Kidney glomerular epithelial cell (primary cell): ENCODE measurements at regions not wholly inside any gene's neighbourhood (a gene's known extent, or its start where the extent isn't known, plus 50 kb on each side); places are given as distances from the start of the nearest gene placed in this dataset.

Experiments
- DNase-seq: peaks from one replicate; lab custom pipeline; 2025; lab: John Stamatoyannopoulos, UW

DNA sequence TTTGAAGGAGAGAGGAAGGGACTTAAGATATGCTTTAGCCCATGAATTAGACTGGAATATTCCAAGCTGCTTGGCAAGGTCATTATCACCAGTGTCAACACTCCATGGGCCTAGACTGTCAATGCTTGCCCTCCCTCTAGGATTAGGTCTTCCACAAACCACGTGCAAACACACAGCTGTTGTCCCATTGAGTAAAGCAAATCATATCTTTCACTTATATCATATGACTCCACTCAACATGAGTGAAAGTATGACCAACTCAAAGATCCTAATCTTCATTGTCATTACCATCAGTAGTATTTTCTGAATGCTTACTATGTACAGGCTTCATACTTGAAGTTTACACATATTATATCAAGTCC lies 57.0 kb upstream of the GRAMD2B start:
- DNase-seq, result no peak

DNA sequence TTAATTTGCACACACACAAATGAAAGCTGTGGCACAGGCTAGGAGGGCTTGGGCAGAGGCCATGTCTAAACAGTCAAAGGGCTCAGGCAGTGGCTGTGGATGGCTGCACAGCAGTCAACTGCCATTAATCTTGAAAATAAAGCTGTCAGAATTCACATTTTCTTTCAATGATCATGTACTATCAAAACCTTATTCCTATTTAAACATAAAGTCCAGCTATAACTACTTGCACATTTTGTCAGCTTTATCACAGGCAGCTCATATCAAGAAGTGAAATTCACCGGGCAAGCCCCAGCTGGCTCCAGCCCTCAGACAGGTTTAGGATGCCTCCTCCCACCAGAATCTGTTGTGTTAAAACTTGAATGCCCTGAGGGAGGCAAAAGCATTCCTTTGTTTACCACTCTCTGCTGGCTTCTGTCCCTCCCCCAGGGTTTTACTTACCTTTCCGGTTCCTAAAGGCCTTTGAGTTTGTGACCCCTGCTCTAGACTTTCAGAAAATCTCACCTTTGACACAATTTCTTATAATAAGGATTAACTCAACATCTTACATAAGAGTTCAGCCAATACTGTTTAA lies 54.9 kb upstream of the GRAMD2B start:
- DNase-seq, result peak; percentile 44

DNA sequence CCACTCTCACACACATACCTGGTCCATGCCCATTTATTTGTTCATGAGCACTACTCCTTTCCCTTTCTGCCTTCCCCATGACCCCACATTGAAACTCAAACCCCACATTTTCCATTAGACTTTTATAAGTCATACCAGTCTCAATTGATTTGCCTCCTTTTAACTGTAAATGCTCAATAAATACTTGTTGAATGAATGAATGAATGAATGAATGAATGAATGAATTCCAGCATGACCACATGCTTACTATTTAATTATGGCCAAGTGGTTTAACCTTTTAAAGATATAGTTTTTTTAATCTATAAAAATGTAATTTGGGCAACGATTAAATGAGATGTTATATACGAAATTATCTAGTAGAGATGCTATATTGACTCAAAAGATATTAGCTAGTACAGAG lies 54.1 kb upstream of the GRAMD2B start:
- no peak for DNase-seq

DNA sequence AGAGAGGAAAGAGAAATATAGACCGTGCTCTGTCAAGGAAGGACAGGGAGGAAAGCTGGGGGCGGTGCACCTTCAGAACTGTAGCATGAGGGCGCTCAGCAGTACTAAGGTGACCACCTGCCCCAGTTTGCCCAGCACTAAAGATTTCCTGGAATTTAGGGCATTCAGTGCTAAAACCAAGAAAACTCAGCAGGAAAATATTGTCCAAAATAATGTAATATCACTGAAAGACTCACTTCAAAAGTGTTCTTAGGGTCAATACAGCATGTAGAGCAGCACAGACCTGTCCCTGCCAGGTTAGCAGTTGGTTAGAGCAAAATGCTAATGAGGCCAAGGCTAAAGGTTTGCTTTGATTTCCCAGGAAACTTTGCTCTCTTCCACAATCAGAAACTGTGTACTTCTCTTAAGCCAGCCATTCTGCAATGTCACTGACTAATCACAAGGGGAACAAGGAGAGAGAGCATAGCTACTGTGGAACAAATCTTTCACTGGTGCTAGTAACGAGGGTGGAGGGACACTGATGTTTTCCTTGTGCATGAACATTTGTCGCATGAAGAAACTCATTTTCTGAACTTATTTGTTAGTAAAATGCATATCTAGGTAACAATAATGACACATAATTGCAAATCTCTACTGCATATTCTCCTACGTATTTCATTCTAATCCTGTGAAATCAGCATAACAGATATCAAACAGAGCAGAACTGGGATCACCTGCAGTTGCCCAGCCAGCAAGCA lies 53.0 kb upstream of the GRAMD2B start:
- DNase-seq, result peak; percentile 63

DNA sequence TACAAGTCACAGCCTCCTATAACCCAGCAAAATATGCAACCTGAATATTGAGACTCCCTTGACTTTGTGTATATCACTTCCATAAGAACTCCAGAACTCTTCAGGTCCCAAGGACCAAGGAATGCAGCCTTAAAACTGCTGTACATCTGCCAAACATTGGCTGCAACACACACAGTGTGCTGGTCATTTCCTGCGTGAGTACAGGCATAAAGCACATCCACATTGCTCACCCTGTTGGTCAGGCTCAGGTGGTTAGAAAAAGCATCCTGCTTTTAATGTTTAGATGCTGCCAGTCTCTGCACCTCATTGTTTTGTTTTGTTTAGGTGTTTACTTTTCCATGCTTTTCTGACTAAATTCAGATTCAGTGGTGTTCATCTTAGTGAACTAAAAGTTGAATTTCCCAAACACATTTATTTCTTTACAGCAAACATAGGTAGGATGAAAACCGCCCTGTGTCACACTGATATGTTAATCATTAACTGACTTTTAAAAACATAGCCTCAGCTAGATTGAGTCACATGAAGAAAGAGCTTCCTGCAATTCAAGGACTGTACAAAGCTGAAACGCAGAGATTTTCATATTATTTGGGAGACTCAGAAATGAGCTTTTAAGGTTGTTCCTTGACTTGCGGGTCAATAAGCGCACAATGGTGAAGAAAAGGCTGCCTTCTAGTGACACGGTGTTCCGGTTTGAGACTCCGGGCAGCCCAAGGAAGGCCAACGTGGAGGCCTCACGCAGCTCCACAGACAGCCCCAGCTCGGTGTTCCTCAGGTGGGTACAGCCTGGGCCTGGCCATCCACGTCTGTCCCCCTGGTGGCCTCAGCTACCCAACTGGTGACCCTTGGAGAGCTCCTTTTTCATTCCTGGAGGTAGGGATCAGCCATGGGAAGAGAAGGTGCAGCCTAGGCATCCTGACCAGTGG lies 52.2 kb upstream of the GRAMD2B start:
- peak; percentile 91 for DNase-seq

DNA sequence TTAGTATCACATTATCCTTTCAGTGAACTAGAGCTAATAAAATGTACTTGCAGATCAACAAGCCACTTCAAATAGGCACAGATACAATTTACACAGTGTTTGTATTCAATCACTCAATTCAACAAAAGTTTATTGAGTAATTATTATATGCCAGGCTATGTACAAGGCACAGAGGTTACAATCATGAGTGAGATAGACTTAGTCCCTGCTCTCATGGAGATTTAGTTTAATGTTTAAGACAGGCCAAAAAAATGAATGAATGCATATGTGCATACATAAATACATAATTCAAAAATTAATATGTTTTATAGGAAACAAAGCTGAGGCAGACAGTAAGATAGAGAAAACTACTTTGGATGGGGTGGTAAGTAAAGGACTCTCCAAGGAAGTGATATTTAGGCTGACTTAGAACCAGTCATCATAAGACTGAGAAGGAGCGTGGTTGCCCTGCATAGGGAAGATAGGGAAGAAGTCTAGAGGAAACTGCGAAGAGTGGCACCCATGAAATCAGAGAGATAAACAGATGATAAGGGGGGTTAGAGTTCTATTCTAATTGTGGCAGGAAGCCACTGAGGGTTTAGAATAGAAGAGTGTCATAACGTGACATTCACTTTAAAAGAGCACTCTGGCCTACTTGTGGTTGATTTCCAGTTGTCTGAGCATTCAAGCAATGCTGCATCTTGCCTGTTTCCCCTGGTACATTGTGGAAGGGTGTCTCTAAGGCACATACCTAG lies 49.7 kb upstream of the GRAMD2B start:
- peak; percentile 31 for DNase-seq
